Fibroblast of mammary gland (primary cell): ENCODE measurements at regions not wholly inside any gene's neighbourhood (a gene's known extent, or its start where the extent isn't known, plus 50 kb on each side); places are given as distances from the start of the nearest gene placed in this dataset.
"Not testable (repeated sequence)": the region's sequence is repeated elsewhere in the genome, so short reads cannot be mapped to it uniquely, and the experiment has no call there.

Experiments used
- DNase-seq: peaks from one replicate; pipeline ENCODE4 v3.0.0-alpha.2; 2010; ENCODE audit warnings: low read depth
- H3K4me3 ChIP-seq: 2 replicates; pipeline ENCODE4 v1.5.1; 2011; ENCODE audit warnings: low read depth, mild to moderate bottlenecking, low read length, moderate library complexity; ENCODE audit not compliant: control insufficient read depth
- CTCF ChIP-seq: conservative IDR thresholded peaks from 2 replicates; pipeline ENCODE4 v1.5.1; 2011; ENCODE audit warnings: low read depth, low read length, inconsistent platforms; ENCODE audit not compliant: control insufficient read depth, insufficient read depth

- DNase-seq, H3K4me3 ChIP-seq: not testable (repeated sequence)
Observed at GRCh38 chr3:75840160-75840559, 54.8 kb upstream of the ZNF717 start.

- DNase-seq, H3K4me3 ChIP-seq: not testable (repeated sequence)
Observed at GRCh38 chr3:75850301-75851008, 65.1 kb upstream of the ZNF717 start.

- H3K4me3 ChIP-seq, result no peak overlapping the region
- DNase-seq, result no peak
- TF ChIP-seq CTCF, result no peak
Observed at GRCh38 chr3:75863130-75863529, 77.8 kb upstream of the ZNF717 start.

GRCh38 chr3:75863878-75864277, 78.5 kb upstream of the ZNF717 start:
- no peak for DNase-seq
- no peak for TF ChIP-seq CTCF
- H3K4me3 ChIP-seq, result no peak overlapping the region

GRCh38 chr3:75883719-75884118, 98.4 kb upstream of the ZNF717 start:
- not testable (repeated sequence) for DNase-seq, H3K4me3 ChIP-seq

- no peak for TF ChIP-seq CTCF
- no peak for DNase-seq
- H3K4me3 ChIP-seq, result no peak overlapping the region
Observed at GRCh38 chr3:75886971-75887526, 101.7 kb upstream of the ZNF717 start.

- TF ChIP-seq CTCF, result no peak
- H3K4me3 ChIP-seq, result no peak overlapping the region
- DNase-seq, result no peak
Observed at GRCh38 chr3:75894234-75894633, 108.9 kb upstream of the ZNF717 start.

GRCh38 chr3:75896265-75896664, 110.9 kb upstream of the ZNF717 start:
- no peak overlapping the region for H3K4me3 ChIP-seq
- TF ChIP-seq CTCF, result no peak
- no peak for DNase-seq

- not testable (repeated sequence) for H3K4me3 ChIP-seq, DNase-seq
Observed at GRCh38 chr3:75901446-75901845, 116.1 kb upstream of the ZNF717 start.
